ENCODE measurements at regions not wholly inside any gene's neighbourhood (a gene's known extent, or its start where the extent isn't known, plus 50 kb on each side); places are given as distances from the start of the nearest gene placed in this dataset.
"Not testable (repeated sequence)": the region's sequence is repeated elsewhere in the genome, so short reads cannot be mapped to it uniquely, and the experiment has no call there.

GRCh38 chr5:148744380-148744779, 82.0 kb upstream of the ADRB2 start:
- DNase-seq, result not testable (repeated sequence)

GRCh38 chr5:148746826-148747535, 79.4 kb upstream of the ADRB2 start:
- DNase-seq, result no peak

- DNase-seq, result no peak
These were observed 78.9 kb upstream of the ADRB2 start for GRCh38 chr5:148747536-148747906.

- DNase-seq, result no peak
These were observed 77.6 kb upstream of the ADRB2 start for GRCh38 chr5:148748702-148749392.

- no peak for DNase-seq
These were observed 75.8 kb upstream of the ADRB2 start for GRCh38 chr5:148750614-148751013.

- DNase-seq, result no peak
These were observed 75.4 kb upstream of the ADRB2 start for GRCh38 chr5:148751025-148751424.

- not testable (repeated sequence) for DNase-seq
These were observed 74.0 kb upstream of the ADRB2 start for GRCh38 chr5:148752375-148752774.

GRCh38 chr5:148759101-148759500, 67.3 kb upstream of the ADRB2 start:
- DNase-seq, result no peak

GRCh38 chr5:148760945-148761638, 65.3 kb upstream of the ADRB2 start:
- no peak for DNase-seq

- no peak for DNase-seq
These were observed 62.4 kb upstream of the ADRB2 start for GRCh38 chr5:148763996-148764395.

GRCh38 chr5:148765061-148765460, 61.4 kb upstream of the ADRB2 start:
- no peak for DNase-seq

- DNase-seq, result no peak
These were observed 57.5 kb upstream of the ADRB2 start for GRCh38 chr5:148768806-148769415.

- DNase-seq, result no peak
These were observed 56.5 kb upstream of the ADRB2 start for GRCh38 chr5:148769941-148770340.

- DNase-seq, result no peak
These were observed 52.1 kb upstream of the ADRB2 start for GRCh38 chr5:148774313-148774712.

- DNase-seq, result no peak
These were observed 50.1 kb upstream of the ADRB2 start for GRCh38 chr5:148776261-148776660.

Data from activated naive CD4-positive, alpha-beta T cell (primary cell).